HG02642 (cell line): ENCODE measurements at regions not wholly inside any gene's neighbourhood (a gene's known extent, or its start where the extent isn't known, plus 50 kb on each side); places are given as distances from the start of the nearest gene placed in this dataset.

ENCODE experiments used
- ATAC-seq: cut with Tn5 transposase; IDR thresholded peaks from one replicate; pipeline ENCODE4 v1.9.1; 2021; ENCODE audit warnings: mild to moderate bottlenecking; ENCODE audit not compliant: unreplicated experiment, poor library complexity

DNA sequence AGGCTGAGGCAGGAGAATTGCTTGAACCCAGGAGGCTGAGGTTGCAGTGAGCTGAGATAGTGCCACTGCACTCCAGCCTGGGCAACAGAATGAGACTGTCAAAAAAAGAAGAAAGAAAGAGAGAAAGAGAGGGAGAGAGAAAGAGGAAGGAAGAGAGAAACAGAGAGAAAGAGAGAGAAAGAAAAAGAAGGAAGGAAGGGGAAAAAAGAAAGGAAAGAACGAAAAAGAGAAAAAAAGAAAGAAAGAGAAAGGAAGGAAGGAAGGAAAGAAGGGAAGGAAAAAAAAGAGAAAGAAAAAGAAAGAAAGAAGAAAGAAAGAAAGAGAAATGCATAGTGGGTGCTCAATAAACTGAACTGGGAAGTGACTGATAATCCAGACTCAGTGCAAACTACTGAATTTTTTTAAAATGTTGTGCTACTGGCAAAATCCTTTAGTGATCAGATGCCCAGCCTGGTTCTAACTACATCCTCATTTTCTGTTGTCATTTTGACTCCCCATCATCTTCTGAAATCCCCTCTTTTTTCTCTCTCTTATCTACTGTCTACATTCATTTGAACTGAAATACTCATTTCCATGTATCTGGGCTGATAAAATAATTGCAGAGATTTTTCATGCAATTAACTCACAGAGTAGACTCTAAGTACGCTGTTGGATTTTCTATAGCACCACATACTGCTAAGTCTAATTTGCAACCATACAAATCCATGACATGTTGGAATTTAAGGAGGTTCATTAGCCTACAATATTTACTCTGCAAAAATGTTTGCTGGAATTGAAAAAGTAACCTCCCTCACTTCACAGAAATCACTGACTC is 85.3 kb upstream of the HIVEP1 start:
- ATAC-seq: no peak

DNA sequence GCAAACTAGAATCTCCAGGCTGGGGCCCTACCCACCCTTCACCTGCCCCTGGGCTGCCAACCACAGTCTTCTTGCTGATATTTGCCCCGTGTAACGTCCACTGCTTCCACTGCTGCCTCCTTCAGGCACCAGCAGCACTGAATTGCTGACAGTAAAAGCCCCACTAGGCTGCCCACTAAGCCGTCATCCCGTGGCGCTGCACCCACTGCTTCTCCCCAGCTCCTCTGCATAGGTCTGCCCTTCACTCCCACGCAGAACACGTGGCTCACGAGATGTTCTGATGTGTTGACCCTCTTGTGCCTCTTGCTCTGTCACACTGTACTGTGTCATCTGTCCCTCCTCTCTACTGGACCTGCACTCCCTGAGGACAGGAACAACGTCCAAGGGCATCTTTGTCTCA is 86.3 kb upstream of the HIVEP1 start:
- ATAC-seq: no peak

DNA sequence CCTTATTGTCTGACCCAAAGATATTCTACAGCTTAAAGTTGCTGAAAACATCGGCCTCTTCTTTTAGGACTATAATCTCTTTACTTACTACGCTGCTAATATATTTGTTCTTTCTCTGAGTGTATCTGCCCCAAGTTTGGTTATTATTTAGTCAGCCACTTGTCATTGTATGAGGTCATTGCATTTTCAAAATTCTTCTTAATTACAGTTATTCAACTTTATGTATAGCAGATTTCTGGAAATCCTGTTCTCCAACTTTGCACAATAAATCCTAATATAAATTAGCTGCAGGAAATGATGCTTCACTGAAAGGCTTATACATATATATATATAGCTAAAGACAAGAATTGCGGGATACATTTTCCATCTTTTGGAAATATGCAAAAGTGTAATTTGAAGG is 88.5 kb upstream of the HIVEP1 start:
- no peak for ATAC-seq

DNA sequence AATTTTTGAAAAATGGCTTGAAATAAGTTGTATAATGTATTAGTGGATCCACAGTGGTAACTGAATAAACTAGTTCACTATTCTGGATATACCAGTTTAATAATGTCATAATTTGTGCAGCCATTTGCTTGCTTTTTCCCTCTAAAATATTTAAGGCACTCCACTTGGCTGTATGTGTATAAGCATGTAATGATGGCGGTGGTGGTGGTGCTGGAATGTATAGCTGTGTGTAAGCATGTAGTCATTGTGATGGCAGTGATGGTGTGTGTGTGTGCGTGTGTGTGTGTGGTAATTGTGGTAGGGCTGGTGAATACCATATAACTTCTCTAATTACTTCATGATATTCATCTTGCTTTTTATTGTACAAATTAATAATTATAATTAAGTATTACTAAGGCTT is 89.2 kb upstream of the HIVEP1 start:
- ATAC-seq: no peak

DNA sequence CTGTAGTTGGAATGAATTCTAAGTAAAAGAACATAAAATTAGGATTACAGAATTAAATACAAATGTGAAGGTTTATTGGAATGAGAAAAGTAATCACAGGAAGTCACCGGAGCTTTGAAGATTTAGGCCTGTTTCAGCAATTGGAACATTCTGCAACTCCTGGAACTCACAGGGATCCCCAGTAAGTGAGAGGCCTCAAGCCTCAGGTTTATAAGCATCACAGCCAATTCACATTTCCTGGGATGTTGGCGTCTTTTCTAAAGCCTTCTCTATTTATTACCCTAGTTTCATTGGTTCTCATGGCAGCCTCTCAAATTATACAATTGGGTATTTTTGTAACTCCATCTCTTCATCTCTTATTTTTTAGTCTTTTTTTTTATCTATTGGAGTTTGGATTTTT is 90.4 kb upstream of the HIVEP1 start:
- no peak for ATAC-seq

DNA sequence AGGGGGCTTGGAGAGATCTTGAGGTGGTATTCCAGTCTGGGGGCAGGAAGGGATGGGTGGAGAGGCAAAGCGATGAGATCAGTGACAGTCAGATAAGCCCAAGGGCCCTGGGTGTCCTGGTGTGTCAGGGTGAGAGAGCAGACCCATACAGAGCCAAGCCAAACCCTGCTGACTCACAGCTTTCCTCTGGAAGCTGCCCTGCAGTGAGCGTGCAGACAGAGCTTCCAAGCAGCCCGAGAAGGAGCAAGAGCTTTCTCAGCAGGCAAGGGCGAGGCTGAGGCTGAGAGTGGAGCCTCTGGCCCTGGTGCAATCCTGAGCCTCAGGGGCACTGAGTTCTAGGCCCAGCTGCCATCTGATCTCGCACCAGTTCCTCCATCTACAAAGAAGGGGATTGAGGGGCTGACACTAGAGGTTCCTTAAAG is 91.1 kb upstream of the HIVEP1 start:
- ATAC-seq: no peak

DNA sequence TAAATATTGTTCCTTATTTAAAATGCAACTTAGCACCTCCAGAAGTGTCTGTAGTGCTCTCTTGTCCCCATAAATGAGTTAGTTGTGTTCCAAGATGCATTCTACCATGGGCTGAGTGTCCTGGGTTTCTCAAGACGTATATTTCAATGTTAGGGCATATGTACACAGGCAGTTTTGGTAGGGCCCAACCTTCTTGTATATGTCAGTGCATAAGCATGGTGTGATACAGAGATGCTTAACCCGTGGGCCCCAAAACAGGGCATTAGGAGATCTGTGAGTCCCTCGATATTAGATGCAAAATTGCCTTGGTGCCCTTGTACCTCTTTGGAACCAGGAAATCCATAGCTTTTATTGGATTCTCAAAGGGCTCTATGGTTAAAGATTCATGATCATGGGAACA is 91.5 kb upstream of the HIVEP1 start:
- ATAC-seq: no peak

DNA sequence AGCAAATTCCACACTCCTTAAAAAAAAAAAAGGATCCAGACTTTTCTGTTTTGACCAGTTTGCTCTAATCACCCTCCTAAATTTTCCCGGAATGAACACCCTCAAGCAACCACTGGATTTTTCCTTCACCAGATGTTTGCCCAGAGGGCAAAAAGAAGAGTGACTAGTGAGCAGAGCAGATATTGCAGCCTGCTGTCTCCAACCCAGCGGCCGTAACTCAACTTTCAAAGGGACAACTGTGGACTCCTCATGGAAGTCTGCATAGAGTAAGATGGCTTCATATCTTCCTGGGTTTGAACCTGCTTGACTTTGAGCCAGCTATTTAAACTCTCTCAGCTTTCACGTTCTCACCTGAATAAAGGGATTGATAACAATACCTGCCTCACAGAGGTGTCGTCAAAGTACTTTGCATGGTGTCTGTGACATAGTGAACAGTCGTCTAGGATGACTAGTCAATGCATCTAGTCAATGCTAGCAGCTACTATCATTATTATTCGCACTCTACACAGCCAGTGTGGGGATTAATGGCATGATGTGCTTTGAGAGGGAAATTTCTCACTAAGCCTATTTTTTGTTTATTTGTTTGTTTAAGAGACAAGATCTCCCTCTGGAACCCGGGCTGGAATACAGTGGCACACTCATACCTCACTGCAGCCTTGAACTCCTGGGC is 92.2 kb upstream of the HIVEP1 start:
- no peak for ATAC-seq

DNA sequence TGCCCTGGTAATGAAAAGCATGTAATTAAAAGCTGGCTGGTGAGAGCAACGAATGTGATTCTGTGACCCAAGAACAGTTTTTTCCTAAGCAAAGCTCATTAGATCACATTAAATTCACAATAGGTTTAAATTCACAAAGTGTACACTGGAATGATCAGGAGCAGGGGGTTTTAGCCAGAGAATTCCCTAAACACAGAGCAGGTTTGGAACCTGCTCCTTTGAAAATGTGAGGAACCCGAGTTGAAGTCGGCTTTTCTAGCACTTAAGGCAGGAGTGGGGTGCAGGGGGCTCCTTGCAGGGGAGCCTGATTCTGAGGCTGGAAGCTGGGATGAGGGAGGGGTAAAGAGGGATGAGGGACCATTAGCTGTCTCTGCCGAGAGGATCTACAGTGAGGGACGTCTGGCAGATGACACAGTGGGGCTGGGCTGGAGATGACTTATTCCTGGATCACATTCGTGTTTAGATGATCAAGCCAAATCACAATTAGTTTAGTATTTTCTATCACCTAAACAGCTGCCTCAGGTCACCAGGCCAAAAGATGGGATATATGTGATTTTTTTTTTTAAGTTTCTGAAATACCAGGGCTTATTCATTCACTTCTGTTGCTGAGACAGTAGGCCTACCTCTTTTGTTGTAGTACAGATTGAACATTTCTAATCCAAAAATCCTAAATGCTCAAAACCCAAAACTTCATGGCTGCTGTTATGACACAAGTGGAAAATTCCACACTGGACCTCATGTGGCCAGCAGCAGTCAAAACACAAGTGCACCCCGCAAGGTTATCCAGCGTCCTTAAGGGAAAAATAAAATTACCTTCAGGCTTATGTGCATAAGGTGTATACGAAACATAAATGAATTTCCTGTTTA is 93.1 kb upstream of the HIVEP1 start:
- ATAC-seq: no peak

DNA sequence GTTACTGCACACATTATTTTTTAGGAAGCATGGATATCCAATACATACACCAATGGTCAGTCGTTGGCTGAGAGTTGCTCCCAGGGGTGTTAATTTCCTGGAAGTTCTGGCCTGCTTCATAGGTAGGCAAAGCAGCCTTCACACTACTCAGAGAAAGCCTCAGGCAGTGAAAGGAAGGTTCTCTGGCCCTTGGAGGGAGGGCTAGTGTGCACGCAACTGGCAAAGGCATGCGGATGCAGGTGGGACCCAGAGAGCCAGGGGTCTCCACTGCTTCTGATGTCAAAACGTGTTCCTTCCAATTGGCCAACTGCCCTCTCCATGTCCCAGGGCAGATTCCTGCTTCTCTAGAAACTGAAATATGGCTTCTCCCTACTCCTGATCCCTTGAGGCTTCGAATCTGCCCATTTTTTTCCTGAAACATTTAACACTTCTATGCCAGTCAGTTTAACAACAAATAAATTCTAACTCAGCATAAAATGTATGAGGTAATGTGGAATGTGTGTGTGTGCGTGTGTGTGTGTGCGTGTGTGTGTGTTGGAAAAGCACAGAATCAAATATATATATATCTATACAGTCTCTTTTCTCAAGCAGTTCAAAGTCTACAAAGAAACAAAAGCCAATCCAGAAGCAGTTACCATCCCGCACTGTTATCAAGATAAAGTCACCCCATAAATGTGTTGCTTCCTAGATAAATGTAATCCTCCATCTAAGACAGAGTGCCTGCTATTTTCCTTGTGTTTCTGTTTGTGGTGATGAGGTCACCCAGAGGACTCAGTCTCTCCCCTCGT is 94.0 kb upstream of the HIVEP1 start:
- no peak for ATAC-seq

DNA sequence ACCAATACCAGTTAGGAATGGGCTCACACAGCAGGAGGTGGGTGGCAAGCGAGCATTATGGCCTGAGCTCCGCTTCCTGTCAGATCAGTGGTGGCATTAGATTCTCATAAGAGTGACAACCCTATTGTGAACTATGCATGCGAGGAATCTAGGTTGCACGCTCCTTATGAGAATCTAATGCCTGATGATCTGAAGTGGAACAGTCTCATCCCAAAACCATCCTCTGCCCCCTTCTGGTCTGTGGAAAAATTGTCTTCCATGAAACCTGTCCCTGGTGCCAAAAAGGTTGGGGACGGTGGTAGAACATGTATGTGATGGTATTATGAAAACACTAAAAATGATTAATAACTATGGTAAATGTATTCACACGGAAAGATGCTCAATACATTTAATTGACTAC is 99.7 kb upstream of the HIVEP1 start:
- no peak for ATAC-seq

DNA sequence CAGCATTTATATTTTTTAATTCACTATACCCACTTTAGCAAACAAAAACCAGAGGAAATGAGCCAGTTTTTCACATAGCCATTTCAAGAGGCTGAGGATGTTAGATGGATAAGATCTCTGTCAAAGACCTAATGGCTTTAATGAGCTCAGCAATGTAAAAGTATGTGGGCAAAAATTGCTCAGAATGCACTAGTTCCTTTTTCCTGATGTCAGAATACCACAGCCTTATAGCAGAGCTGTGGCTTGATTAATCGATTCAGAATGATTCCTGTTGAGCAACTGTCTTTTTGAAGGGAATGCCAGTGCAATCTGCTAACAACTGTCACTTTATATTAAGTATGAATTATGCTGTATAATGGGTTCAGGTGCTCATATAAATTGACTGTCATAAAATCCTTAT is 100.6 kb upstream of the HIVEP1 start:
- ATAC-seq: no peak

DNA sequence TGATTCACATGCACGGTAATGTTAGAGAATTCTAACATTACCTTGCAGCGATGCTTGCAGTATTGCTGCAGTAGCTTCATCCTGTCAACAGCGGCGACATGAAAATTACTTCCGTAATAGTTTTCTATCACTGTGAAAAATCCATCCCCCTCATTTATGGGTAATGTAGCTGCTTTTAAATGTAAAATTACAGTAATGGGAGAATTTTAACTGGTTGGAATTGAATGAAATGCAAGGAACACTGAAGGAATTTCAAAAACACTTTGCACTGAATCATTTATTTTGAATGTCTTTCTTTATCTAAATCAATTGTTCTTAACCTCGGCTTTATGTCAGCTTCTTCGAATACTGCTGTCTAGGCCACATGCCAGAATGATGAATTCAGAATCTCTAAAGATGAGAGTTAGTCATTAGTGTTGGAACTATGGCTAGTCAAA is 102.4 kb upstream of the HIVEP1 start:
- ATAC-seq: no peak

DNA sequence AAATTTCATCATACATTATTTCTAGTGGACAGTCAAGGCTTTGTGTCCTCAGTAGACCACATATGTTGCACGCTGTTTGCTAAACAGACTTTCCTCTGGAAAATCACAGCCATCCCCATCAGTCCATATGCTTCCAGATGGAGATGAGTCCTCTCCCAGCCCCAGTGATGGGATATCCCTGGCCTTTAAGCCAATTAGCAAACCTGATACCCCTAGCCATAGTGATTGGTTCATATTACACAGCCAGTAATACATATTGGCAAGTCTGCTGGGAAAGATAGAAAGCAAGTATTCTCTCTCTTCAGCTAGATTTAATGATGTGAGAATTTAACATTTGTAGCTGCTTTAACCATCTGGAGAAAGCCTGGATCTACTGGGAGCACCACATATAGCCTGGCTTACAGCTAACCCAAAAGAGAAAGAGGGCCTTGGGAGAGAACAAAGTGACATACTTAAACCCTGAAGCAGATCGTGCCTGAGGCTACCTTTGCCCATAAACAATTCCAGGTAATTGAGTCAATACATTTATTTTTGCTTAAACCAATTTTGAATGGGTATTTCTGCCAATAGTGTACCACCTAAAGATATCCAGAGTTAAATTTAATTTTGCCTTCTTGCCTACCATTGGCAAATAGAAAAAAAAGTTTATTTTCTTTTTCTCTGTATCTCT is 103.5 kb upstream of the HIVEP1 start:
- no peak for ATAC-seq

DNA sequence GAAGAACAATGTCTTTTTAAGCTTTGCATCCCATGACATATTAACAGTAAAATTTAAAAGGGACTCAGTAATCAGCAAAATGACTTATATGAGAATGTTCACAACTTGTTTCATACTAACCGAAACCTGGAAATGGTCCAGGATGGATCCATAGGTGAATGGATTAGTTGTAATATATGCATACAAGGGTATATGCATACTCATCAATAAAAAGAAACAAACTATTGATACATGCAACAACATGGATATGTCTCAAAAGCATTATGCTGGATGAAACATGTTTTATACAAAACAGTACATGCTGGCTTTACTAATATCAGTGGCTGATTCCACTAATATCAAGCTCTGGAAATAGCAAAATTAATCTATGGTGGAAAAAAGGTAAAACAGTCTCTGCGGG is 108.5 kb upstream of the HIVEP1 start:
- ATAC-seq: no peak

DNA sequence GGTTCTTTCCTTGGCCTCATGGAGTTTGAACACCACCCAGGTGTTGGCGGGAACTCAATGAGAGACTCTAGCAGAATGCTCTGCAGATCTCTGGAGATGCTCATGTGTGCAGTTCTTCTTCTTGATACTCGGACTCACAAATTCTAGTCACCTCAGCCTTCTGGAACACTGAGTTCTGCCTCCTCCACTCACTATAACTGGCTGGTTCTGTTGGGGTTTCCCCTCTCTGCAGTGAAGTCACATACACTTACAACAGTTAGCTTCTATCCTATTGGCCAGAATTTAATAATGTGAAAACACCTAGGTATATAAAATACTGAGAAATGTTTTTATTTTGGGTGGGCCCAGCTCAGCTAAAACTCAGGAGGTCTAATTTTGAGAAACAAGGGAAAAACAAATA is 109.6 kb upstream of the HIVEP1 start:
- ATAC-seq: no peak

DNA sequence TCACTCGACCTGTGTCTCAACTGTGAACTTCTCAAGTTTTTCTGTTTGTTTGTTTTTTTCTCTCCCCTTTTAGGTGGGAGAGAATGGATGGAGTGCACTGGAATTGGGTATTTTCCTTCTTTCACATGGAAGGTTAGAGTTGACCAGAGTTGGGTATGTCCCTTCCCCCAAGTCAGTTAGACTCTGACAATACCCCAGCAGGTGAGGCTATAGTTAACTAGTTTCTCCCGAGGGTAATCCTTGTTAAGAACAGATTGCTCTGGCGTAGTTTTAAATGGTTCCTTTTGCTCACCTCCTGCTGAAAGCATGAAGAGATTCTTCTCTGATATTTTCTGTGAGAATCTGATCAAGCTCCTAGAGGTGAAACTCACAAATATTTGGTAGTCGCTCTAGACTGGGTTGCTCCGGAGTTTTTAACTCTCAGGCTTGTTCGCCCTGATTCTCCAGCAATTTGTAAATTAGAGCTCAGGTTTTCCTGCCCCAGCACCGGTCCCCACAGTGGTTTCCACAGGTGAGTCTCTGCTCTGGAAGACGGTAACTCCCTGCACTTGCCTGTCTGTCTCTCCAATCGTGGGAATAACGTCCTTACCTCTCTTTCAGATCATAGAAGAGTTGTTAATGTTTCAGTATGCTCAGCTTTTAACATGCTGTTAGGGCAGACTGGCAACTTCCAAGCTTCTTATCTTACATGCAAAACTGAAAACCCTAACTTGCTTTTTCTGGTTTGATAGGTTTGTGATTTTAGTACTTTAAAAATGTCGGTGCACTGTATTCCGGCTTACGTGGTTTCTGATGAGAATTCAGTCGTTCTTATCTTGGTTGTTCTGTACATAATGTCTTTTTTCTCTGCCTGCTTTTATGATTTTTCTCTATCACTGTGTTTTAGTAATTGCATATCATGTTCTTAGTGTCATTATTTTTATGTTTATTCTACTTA is 111.2 kb upstream of the HIVEP1 start:
- ATAC-seq: no peak

DNA sequence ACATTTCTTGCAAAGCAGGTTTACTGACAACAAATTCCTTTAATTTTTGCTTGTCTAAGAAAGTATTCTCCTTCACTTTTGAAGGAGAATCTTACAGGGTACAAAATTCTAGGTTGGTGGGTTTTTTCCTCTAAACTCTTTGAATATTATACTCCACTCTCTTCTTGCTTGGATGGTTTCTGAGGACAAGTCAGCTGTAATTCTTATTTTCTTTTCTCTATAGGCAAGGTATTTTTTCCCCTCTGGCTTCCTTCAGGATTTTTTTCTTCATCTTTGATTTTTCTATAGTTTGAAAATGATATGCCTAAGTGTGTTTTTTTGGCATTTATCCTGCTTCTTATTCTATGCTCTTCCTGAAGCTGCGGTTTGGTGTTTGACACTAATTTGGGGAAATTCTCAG is 112.5 kb upstream of the HIVEP1 start:
- no peak for ATAC-seq

DNA sequence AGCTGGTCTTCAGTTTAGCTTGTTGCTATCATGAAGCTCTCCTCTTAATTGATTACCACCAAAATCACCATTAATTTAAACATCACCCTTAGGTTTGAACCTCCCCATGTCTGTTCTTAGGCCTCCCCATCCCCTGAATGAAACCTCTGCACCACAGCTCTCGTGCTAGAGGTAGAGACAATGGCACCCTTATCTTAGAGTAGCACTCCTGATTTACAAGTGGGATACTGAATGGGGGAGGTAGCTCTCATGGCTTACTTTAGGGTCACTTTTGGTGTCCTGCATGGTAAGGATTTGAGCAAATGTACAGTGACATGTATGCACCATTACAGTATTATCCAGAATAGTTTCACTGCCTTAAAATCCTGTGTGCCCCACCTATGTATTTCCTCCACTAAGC is 115.6 kb upstream of the ADTRP start:
- ATAC-seq: no peak
